ENCODE measurements at regions not wholly inside any gene's neighbourhood (a gene's known extent, or its start where the extent isn't known, plus 50 kb on each side); places are given as distances from the start of the nearest gene placed in this dataset.

- no peak for DNase-seq (ENCODE audit: low read depth)
Measured at GRCh38 chr13:99911965-99912566, 59.5 kb downstream of the ZIC5 start.

- no peak for DNase-seq (ENCODE audit: low read depth)
Measured at GRCh38 chr13:99911069-99911964, 60.2 kb downstream of the ZIC5 start.

- no peak for DNase-seq (ENCODE audit: low read depth)
Measured at GRCh38 chr13:99909836-99910619, 61.5 kb downstream of the ZIC5 start.

- no peak for DNase-seq (ENCODE audit: low read depth)
Measured at GRCh38 chr13:99909097-99909835, 62.3 kb downstream of the ZIC5 start.

- DNase-seq (ENCODE audit: low read depth), result no peak
Measured at GRCh38 chr13:99908140-99908803, 63.3 kb downstream of the ZIC5 start.

- DNase-seq (ENCODE audit: low read depth), result no peak
Measured at GRCh38 chr13:99907627-99908026, 63.9 kb downstream of the ZIC5 start.

- DNase-seq (ENCODE audit: low read depth), result no peak
Measured at GRCh38 chr13:99907038-99907437, 64.5 kb downstream of the ZIC5 start.

- DNase-seq (ENCODE audit: low read depth), result no peak
Measured at GRCh38 chr13:99905814-99906213, 65.8 kb downstream of the ZIC5 start.

GRCh38 chr13:99905224-99905623 lies 66.3 kb downstream of the ZIC5 start:
- no peak for DNase-seq (ENCODE audit: low read depth)

GRCh38 chr13:99903140-99903539 lies 68.4 kb downstream of the ZIC5 start:
- no peak for DNase-seq (ENCODE audit: low read depth)

GRCh38 chr13:99902657-99903056 lies 68.9 kb downstream of the ZIC5 start:
- DNase-seq (ENCODE audit: low read depth), result no peak

GRCh38 chr13:99900960-99901359 lies 70.6 kb downstream of the ZIC5 start:
- no peak for DNase-seq (ENCODE audit: low read depth)

GRCh38 chr13:99898421-99898820 lies 73.1 kb downstream of the ZIC5 start:
- no peak for DNase-seq (ENCODE audit: low read depth)

- DNase-seq (ENCODE audit: low read depth), result no peak
Measured at GRCh38 chr13:99897076-99897440, 74.5 kb downstream of the ZIC5 start.

- DNase-seq (ENCODE audit: low read depth), result no peak
Measured at GRCh38 chr13:99896369-99897075, 75.0 kb downstream of the ZIC5 start.

- DNase-seq (ENCODE audit: low read depth), result no peak
Measured at GRCh38 chr13:99895444-99896368, 75.9 kb downstream of the ZIC5 start.

- DNase-seq (ENCODE audit: low read depth), result peak; percentile 0
Measured at GRCh38 chr13:99894840-99895443, 76.6 kb downstream of the ZIC5 start.

GRCh38 chr13:99894105-99894839 lies 77.3 kb downstream of the ZIC5 start:
- DNase-seq (ENCODE audit: low read depth), result no peak
